HG02763 (cell line): ENCODE measurements at regions not wholly inside any gene's neighbourhood (a gene's known extent, or its start where the extent isn't known, plus 50 kb on each side); places are given as distances from the start of the nearest gene placed in this dataset.
"Not testable (repeated sequence)": the region's sequence is repeated elsewhere in the genome, so short reads cannot be mapped to it uniquely, and the experiment has no call there.

ENCODE experiments used
- ATAC-seq: cut with Tn5 transposase; IDR thresholded peaks from one replicate; pipeline ENCODE4 v1.9.1; 2021; ENCODE audit warnings: mild to moderate bottlenecking, moderate library complexity; ENCODE audit not compliant: unreplicated experiment

- ATAC-seq: not testable (repeated sequence)
Observed at GRCh38 chr5:163874912-163875311, 369.5 kb downstream of the MAT2B start.

- no peak for ATAC-seq
Observed at GRCh38 chr5:163877865-163878264, 372.4 kb downstream of the MAT2B start.

- no peak for ATAC-seq
Observed at GRCh38 chr5:163878490-163878889, 373.1 kb downstream of the MAT2B start.

DNA sequence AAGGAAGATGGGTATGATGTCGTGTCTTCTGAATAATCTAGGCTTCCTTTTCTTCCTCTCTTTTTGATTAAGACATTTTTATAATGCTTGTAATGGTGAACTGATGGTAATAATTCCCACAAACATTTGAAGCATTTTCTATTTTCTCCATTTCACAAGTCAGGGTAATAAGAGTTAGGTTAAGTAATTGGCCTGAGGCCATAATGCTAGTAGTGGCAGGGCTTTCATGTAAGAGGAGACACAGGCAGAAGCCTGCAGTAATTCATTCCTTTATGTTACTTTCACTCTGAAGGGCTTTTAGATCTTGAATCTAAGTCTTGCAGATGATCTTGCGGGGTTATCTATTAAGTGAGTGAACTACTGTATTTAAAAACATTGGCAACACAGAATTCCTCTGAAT lies 374.9 kb downstream of the MAT2B start:
- ATAC-seq: no peak

- ATAC-seq: no peak
Observed at GRCh38 chr5:163885117-163885516, 379.7 kb downstream of the MAT2B start.

- no peak for ATAC-seq
Observed at GRCh38 chr5:163887854-163888253, 382.4 kb downstream of the MAT2B start.

DNA sequence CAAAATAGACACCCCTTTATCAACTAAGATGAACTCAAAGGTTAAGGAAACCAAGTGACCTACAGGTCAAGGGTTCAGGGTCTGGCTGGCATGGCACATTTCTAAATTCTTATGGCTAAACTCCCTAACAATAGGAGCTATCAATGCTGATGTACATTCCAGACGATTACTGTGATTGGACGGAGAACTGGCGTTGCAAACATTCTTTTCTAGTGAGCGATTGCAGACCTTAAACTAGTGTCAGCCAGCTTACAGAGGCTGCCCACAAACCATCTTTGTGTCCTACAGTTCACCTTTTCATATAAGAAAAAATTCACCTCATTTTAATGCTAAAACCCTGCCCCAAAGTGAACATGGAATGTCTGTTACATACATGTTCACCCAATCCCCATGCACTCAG lies 382.9 kb downstream of the MAT2B start:
- ATAC-seq: no peak

- no peak for ATAC-seq
Observed at GRCh38 chr5:163889369-163889768, 383.9 kb downstream of the MAT2B start.

DNA sequence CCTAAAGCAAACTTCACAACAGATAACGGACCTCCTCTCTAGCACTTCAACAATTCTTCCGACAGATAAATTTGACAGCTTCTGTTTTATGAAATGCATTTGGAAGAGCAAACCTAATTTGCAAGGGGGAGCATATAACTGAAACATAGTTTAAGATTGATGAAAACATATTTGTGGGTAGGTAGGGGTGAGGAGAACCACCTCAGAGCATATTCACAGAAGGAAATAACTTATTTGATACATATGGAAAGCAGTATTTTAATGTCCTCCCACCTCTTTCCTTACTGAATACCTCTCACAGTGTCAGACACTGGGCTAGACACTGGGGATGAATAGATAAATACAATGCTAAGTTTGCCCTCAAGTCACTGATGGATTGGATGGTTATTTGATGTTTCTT lies 384.8 kb downstream of the MAT2B start:
- ATAC-seq: no peak

DNA sequence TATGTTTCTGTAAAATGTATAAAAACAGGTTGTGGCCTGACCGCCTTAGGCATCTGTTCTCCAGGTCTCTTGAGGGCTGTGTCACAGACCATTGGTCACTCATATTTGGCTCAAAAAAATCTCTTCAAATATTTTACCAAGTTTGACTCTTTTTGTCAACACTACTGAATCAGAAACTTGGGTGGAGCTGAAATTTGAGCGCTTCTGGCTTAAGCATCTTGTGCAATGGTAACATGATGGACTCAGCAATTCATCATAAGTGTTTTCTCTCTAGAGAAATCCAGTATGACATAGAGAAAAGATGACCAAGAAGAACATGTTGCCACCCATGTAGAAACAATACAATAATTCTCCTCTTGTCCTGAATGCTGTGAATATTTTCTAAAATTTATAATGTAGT lies 387.9 kb downstream of the MAT2B start:
- ATAC-seq: no peak

- ATAC-seq: no peak
Observed at GRCh38 chr5:163894645-163895044, 389.2 kb downstream of the MAT2B start.

DNA sequence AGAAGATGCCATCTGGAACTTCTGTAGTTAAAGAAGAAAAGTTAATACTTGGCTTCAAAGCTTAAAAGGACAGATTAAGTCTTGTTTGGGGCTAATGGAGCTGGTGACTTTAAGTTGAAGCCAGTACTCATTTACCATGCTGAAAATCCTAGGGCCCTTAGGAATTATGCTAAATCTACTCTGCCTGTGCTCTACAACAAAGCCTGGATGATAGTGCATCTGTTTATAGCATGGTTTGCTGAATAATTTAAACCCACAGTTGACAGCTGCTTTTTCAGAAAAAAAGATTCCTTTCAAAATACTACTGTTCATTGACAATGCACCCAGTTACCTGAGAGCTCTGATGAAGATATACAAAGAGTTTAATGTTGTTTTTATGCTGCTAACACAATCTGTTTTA lies 393.5 kb downstream of the MAT2B start:
- no peak for ATAC-seq

DNA sequence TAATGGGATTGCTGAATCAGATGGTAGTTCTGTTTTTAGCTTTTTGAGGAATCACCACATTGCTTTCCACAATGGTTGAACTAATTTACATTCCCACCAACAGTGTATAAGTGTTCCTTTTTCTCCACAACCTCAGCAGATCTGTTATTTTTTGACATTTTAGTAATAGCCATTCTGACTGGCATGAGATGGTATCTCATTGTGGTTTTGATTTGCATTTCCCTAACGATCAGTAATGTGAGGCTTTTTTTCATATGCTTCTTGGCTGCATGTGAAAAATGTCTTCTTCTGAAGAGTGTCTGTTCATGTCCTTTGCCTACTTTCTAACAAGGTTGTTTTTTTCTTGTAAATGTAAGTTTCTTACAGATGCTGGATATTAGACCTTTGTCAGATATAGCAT lies 402.4 kb downstream of the MAT2B start:
- not testable (repeated sequence) for ATAC-seq

DNA sequence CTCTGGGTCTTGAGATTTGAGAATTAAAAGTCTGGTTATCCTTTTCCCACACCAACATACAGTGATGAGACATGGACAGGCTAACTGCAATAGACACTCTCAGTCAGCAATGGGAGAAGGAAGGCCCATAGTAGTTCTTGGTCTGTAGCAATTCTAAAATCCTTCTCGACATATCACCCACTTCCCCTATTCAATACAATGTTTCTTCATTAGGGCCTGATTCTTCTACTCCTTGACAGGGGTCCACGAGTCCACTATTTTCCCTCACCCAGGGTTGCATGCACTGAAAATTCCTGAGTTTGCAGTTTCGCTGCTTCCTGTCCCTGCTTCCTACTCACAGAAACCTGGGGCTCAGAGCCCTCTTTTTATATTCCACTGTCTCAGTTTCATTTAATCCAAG lies 402.8 kb downstream of the MAT2B start:
- ATAC-seq: no peak

DNA sequence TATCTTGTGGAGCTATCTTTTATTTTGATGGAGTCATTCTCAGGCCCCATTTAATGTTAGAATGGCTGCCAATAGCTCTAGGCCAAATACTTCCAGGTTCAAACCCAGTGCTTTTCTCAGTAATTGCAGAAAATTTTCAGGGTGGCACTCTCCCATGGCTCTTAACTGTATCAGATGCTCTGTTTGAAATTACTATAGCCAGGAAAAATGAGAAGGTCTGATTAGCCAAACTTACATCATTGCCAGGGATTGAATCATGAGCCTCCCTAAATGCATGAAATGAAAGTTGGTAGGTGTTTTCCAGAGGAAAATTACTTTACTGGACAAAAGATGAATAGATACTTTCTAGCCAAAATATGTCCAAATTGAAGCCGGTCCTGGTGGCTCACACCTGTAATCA lies 404.8 kb downstream of the MAT2B start:
- ATAC-seq: no peak

- ATAC-seq: no peak
Observed at GRCh38 chr5:163912046-163912445, 406.6 kb downstream of the MAT2B start.

DNA sequence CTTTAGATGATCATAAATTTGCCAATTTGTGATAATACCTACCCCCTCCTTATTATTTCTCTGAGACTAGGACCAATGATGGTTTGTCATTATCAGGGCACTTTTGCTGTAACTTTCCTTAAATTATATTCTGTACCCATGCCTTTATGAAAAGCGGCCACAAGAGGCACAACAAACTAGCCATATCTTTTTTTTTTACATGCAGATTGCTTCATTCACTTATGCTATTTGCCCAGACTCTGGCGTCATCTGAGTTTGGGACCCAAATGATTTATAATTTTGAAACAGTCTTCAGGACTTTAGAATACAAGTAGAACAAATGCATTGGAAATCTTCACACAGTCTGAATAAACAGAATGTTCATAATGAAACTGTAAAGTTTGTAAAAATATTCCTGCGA lies 408.1 kb downstream of the MAT2B start:
- no peak for ATAC-seq

- peak; percentile 38 for ATAC-seq
Observed at GRCh38 chr5:163914910-163915309, 409.5 kb downstream of the MAT2B start.

DNA sequence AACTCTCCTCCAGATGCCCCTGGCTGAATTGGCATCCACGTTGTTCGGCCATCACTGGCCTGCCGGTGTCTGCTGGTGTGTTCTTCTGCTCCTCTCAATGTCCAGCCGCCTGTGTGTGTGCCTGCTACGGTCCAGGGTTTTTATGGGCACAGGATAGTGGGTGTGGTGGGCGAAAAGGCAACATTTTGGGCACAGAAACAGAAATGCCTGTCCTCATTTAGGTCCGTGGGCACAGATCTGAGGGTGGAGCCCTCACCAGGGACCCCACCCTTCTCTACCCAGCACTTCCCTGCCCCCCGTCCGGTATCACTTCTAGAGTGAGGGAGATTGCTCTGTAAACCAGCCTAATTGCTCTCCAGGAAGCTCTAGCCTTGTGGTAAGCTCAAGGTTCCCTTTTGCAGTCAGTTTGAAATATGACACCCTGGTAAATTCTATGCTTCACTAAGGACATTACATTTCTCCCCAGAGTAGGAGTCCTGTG lies 410.1 kb downstream of the MAT2B start:
- peak; percentile 66 for ATAC-seq

- peak; percentile 91 for ATAC-seq
Observed at GRCh38 chr5:163916376-163916775, 411.0 kb downstream of the MAT2B start.

GRCh38 chr5:163916861-163917260 lies 411.4 kb downstream of the MAT2B start:
- no peak for ATAC-seq

- ATAC-seq: no peak
Observed at GRCh38 chr5:163917747-163918146, 412.3 kb downstream of the MAT2B start.

- ATAC-seq: not testable (repeated sequence)
Observed at GRCh38 chr5:163934990-163935389, 429.6 kb downstream of the MAT2B start.

- ATAC-seq: no peak
Observed at GRCh38 chr5:163938595-163938994, 433.2 kb downstream of the MAT2B start.
